HUES64 (cell line): ENCODE measurements at regions not wholly inside any gene's neighbourhood (a gene's known extent, or its start where the extent isn't known, plus 50 kb on each side); places are given as distances from the start of the nearest gene placed in this dataset.
"Not testable (repeated sequence)": the region's sequence is repeated elsewhere in the genome, so short reads cannot be mapped to it uniquely, and the experiment has no call there.

Experiments used
- H3K27ac ChIP-seq: 2 replicates; pipeline ENCODE4 v1.7.0; 2013; ENCODE audit warnings: low read depth, low read length, inconsistent platforms
- H3K27me3 ChIP-seq: 2 replicates; pipeline ENCODE4 v1.6.1; 2013; ENCODE audit warnings: mild to moderate bottlenecking, low read length; ENCODE audit not compliant: insufficient read depth
- H3K36me3 ChIP-seq: 2 replicates; pipeline ENCODE4 v1.6.1; 2013; ENCODE audit warnings: mild to moderate bottlenecking, low read length; ENCODE audit not compliant: insufficient read depth
- H3K4me1 ChIP-seq: 2 replicates; pipeline ENCODE4 v1.6.1; 2013; ENCODE audit warnings: mild to moderate bottlenecking, low read length, moderate library complexity; ENCODE audit not compliant: insufficient read depth
- H3K4me3 ChIP-seq: 2 replicates; pipeline ENCODE4 v1.5.1; 2013; ENCODE audit warnings: mild to moderate bottlenecking, low read length, moderate library complexity
- H3K9ac ChIP-seq: 2 replicates; pipeline ENCODE4 v1.6.1; 2013; ENCODE audit warnings: mild to moderate bottlenecking, low read depth, low read length
- H3K9me3 ChIP-seq: 2 replicates; pipeline ENCODE4 v1.6.1; 2013; ENCODE audit warnings: low read depth, low read length; ENCODE audit not compliant: insufficient read depth
- WGBS: fragments of 150-250, 120-280 bp; methylation state at CpG from one replicate; pipeline ENCODE4 v1.1.7; 2013; ENCODE audit warnings: missing lambda C conversion rate; 5-methylcytosine and 5-hydroxymethylcytosine counted together

- not testable (repeated sequence) for H3K4me3 ChIP-seq, H3K4me1 ChIP-seq, H3K27me3 ChIP-seq, H3K9me3 ChIP-seq, H3K27ac ChIP-seq, H3K36me3 ChIP-seq, H3K9ac ChIP-seq
- whole genome bisulfite sequencing: no CpG with 5 or more reads among the region's 1 CpG
Measured at GRCh38 chr7:76914361-76914760, 117.8 kb downstream of the SPDYE17 start.

- H3K27ac ChIP-seq: not testable (repeated sequence)
Measured at GRCh38 chr7:76912011-76912814, 119.9 kb downstream of the SPDYE17 start.

GRCh38 chr7:76904688-76905087, 127.5 kb downstream of the SPDYE17 start:
- H3K4me1 ChIP-seq, H3K9me3 ChIP-seq, H3K27me3 ChIP-seq, H3K27ac ChIP-seq, H3K9ac ChIP-seq, H3K36me3 ChIP-seq, H3K4me3 ChIP-seq: not testable (repeated sequence)
- no CpG with 5 or more reads among the region's 1 CpG for WGBS

More at GRCh38 chr7:76912011-76912814, 119.9 kb downstream of the SPDYE17 start:
- H3K4me1 ChIP-seq, H3K9me3 ChIP-seq, H3K27me3 ChIP-seq, H3K36me3 ChIP-seq, H3K4me3 ChIP-seq, H3K9ac ChIP-seq: not testable (repeated sequence)
- 87% methylated on average over 3 of the region's 4 CpGs for WGBS

GRCh38 chr7:76901944-76902710, 130.0 kb downstream of the SPDYE17 start:
- H3K4me3 ChIP-seq, H3K9me3 ChIP-seq, H3K36me3 ChIP-seq, H3K27me3 ChIP-seq, H3K4me1 ChIP-seq, H3K9ac ChIP-seq, H3K27ac ChIP-seq: not testable (repeated sequence)
- WGBS: 86% methylated on average over 5 of the region's 6 CpGs

- H3K4me3 ChIP-seq, H3K27ac ChIP-seq, H3K9ac ChIP-seq, H3K9me3 ChIP-seq, H3K4me1 ChIP-seq, H3K27me3 ChIP-seq, H3K36me3 ChIP-seq: not testable (repeated sequence)
- 89% methylated on average over 1 of the region's 5 CpGs for WGBS
Measured at GRCh38 chr7:76898807-76899206, 133.4 kb downstream of the SPDYE17 start.

GRCh38 chr7:76897007-76897406, 135.2 kb downstream of the SPDYE17 start:
- not testable (repeated sequence) for H3K36me3 ChIP-seq, H3K9me3 ChIP-seq, H3K27ac ChIP-seq, H3K27me3 ChIP-seq, H3K4me1 ChIP-seq, H3K4me3 ChIP-seq, H3K9ac ChIP-seq
- WGBS: 100% methylated on average over 1 of the region's 2 CpGs

- WGBS: 87% methylated on average over 4 of the region's 4 CpGs
- not testable (repeated sequence) for H3K4me1 ChIP-seq, H3K27me3 ChIP-seq, H3K9me3 ChIP-seq, H3K9ac ChIP-seq, H3K27ac ChIP-seq, H3K36me3 ChIP-seq, H3K4me3 ChIP-seq
Measured at GRCh38 chr7:76895696-76896095, 136.5 kb downstream of the SPDYE17 start.

- WGBS: no CpG with 5 or more reads among the region's 1 CpG
- H3K9ac ChIP-seq: not testable (repeated sequence)
Measured at GRCh38 chr7:76891771-76892170, 140.4 kb downstream of the SPDYE17 start.

GRCh38 chr7:76879733-76880288, 152.3 kb downstream of the SPDYE17 start:
- WGBS: 94% methylated on average over 4 of the region's 7 CpGs
- not testable (repeated sequence) for H3K9ac ChIP-seq, H3K9me3 ChIP-seq, H3K4me1 ChIP-seq, H3K36me3 ChIP-seq, H3K4me3 ChIP-seq, H3K27ac ChIP-seq, H3K27me3 ChIP-seq

More at GRCh38 chr7:76891771-76892170, 140.4 kb downstream of the SPDYE17 start:
- not testable (repeated sequence) for H3K27me3 ChIP-seq, H3K4me1 ChIP-seq, H3K4me3 ChIP-seq, H3K27ac ChIP-seq, H3K9me3 ChIP-seq, H3K36me3 ChIP-seq

- not testable (repeated sequence) for H3K27ac ChIP-seq, H3K4me1 ChIP-seq, H3K4me3 ChIP-seq, H3K9ac ChIP-seq, H3K27me3 ChIP-seq, H3K9me3 ChIP-seq, H3K36me3 ChIP-seq
Measured at GRCh38 chr7:76875760-76876159, 156.4 kb downstream of the SPDYE17 start.

- H3K9ac ChIP-seq, H3K36me3 ChIP-seq, H3K27ac ChIP-seq, H3K9me3 ChIP-seq, H3K27me3 ChIP-seq, H3K4me1 ChIP-seq, H3K4me3 ChIP-seq: not testable (repeated sequence)
- no CpG with 5 or more reads among the region's 1 CpG for whole genome bisulfite sequencing
Measured at GRCh38 chr7:76870504-76870808, 161.7 kb downstream of the SPDYE17 start.
